Heart left ventricle (tissue), 16 donors: ENCODE measurements at regions not wholly inside any gene's neighbourhood (a gene's known extent, or its start where the extent isn't known, plus 50 kb on each side); places are given as distances from the start of the nearest gene placed in this dataset.

ENCODE experiments used
- ATAC-seq, 4 donors: fragments of 200-7000 bp; cut with Tn5 transposase; one replicate each; pipeline ENCODE4 v1.9.1; 2020 to 2022; ENCODE audit warnings: moderate library complexity in 4 of 4, mild to moderate bottlenecking in 3 of 4, moderate number of reproducible peaks in 1 of 4
- DNase-seq, 5 donors: peaks; one replicate each; pipeline ENCODE4 v3.0.0-alpha.2; 2020
- H3K27ac ChIP-seq, 12 donors: fragments of 200-600 bp; sonication (generic) in 4 of 12; one replicate each; pipeline versions ENCODE4 v1.5.0 to v1.8.0; 2016 to 2022; ENCODE audit warnings: mild to moderate bottlenecking in 2 of 12
- H3K27me3 ChIP-seq, 9 donors: fragments of 200-600 bp; sonication (generic) in 2 of 9; one replicate each; pipeline versions ENCODE4 v1.5.1 to v1.8.0; 2016 to 2022; ENCODE audit warnings: mild to moderate bottlenecking in 3 of 9
- H3K36me3 ChIP-seq, 9 donors: fragments of 200-600 bp; sonication (generic) in 2 of 9; one replicate each; pipeline versions ENCODE4 v1.5.0 to v1.8.0; 2018 to 2022; ENCODE audit warnings: mild to moderate bottlenecking in 2 of 9
- H3K4me1 ChIP-seq, 12 donors: fragments of 200-600 bp; sonication (generic) in 4 of 12; one replicate each; pipeline versions ENCODE4 v1.5.0 to v1.8.0; 2016 to 2022; ENCODE audit warnings: mild to moderate bottlenecking in 3 of 12
- H3K4me3 ChIP-seq, 12 donors: fragments of 200-600 bp; sonication (generic) in 4 of 12; one replicate each; pipeline versions ENCODE4 v1.5.0 to v1.8.0; 2017 to 2022; ENCODE audit warnings: mild to moderate bottlenecking in 9 of 12, moderate library complexity in 4 of 12
- H3K9me3 ChIP-seq, 12 donors: fragments of 200-600 bp; sonication (generic) in 4 of 12; one replicate each; pipeline versions ENCODE4 v1.5.0 to v1.8.0; 2016 to 2022; ENCODE audit warnings: mild to moderate bottlenecking in 1 of 12
- POLR2A ChIP-seq, 2 donors: fragments of 450-650 bp; IDR thresholded peaks; one replicate each; pipeline ENCODE4 v1.6.1; 2017; ENCODE audit warnings: antibody characterized with exemption in 2 of 2, mild to moderate bottlenecking in 2 of 2, moderate library complexity in 2 of 2
- WGBS, 4 donors: extraction: QIAGEN DNeasy Blood & Tissue Kit in 2 of 4; methylation state at CpG; one replicate each; pipeline versions ENCODE4 v1.1.5 to v1.1.7; 2013 to 2018; 5-methylcytosine and 5-hydroxymethylcytosine counted together
- intact Hi-C, 10 donors: fragments of 100-400 bp; cut with DNase I; formaldehyde crosslinking; loops; one replicate each; pipeline versions ENCODE4 v1.11.1 to v1.14.2; 2022
- TF ChIP-seq, protein P1 (sequence below), 12 donors: fragments of 200-600 bp; sonication (generic) in 4 of 12; IDR thresholded peaks; one replicate each; pipeline versions ENCODE4 v1.5.0 to v1.8.0; 2018 to 2022; ENCODE audit warnings: antibody characterized with exemption in 12 of 12, mild to moderate bottlenecking in 5 of 12
- donor health status: ischemic (EF 13 %, LVEDD 7.1; RV severe dilation, severe dysfunction).
- donor health status: healthy with polysubstance abuse.
- donor health status: DM: no; HTN: yes; CAD: no.
- donor health status: DM: no; HTN: no; CAD: no.
- donor health status: ischemic (EF 25% LVEDD 6.9; RV normal size, moderate dysfunction).
- donor health status: ischemic (EF 25% LVEDD 5.7; RV mildly dilated, moderate dysfunction).
- donor health status: healthy.
- donor health status: DM: yes; HTN: yes; CAD: no.
- donor health status: ischemic (EF 35%, LVEDD 5.7; RV mildly dilated, moderate dysfunction).
- donor health status: nonischemic (EF 11% LVEDD 7.7; RV severe dilation, severe dysfunction).
- donor health status: DM: yes; HTN: yes; CAD: no.
- donor health status: PGD.
- donor health status: ischemic (EF 29% LVEDD 5.4; RV normal size, mild dysfunction).
- donor health status: nonischemic (EF 23%, LVEDD 6.1; RV moderate dilation, normal function).

DNA sequence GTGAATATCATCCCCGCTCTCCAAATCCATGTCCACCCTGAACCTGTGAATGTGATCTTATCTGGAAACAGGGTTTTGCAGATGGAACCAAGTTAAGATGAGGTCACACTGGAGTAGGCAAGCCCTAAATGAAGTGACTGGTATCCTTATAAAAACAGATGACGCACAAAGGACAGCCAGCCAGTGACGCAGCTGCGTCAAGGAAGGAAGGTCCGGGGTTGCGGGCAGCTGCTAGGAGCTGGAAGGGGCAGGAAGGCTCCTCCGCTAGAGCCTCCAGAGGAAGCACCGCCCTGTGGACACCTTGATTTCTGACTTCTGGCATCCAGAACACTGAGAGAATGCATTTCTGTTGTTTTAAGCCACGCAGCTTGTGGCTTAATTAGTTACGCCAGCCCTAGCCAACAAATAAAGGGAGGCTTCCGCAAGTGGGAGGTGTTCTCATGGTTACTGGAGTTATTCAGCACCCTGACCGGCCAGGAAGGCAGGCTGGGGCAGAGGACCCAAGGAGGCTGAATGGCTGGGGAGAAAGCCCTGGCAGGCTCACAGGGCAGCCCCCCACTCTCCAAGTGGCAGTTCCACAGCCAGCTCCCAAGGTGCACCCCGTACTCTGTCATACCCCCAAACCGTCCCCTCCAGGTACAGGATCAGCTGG lies 127.6 kb upstream of the NCOR2 start:
- H3K27ac ChIP-seq: peak overlapping the region; percentile 11 to 89 (median 72)
- DNase-seq (peak in 4 of 5 donors; percentile 75 to 86 (median 82)), ATAC-seq (peak; percentile 65 to 89 (median 79))
- peaks cover 0 to 42% (median 24%) of the 10 kb centered on the region in 12 donors for H3K4me1 ChIP-seq
- H3K4me3 ChIP-seq: peak overlapping the region in 1 of 12 donors; percentile 17
- H3K36me3 ChIP-seq: no peaks in the 10 kb centered on the region
- TF ChIP-seq, protein P1, sequence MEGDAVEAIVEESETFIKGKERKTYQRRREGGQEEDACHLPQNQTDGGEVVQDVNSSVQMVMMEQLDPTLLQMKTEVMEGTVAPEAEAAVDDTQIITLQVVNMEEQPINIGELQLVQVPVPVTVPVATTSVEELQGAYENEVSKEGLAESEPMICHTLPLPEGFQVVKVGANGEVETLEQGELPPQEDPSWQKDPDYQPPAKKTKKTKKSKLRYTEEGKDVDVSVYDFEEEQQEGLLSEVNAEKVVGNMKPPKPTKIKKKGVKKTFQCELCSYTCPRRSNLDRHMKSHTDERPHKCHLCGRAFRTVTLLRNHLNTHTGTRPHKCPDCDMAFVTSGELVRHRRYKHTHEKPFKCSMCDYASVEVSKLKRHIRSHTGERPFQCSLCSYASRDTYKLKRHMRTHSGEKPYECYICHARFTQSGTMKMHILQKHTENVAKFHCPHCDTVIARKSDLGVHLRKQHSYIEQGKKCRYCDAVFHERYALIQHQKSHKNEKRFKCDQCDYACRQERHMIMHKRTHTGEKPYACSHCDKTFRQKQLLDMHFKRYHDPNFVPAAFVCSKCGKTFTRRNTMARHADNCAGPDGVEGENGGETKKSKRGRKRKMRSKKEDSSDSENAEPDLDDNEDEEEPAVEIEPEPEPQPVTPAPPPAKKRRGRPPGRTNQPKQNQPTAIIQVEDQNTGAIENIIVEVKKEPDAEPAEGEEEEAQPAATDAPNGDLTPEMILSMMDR (IDR thresholded peaks at IDR 0.05): peak in 4 of 12 donors; percentile 12 to 23 (median 12)
- TF ChIP-seq POLR2A (IDR thresholded peaks at IDR 0.05): no peak
- 34 to 64% (median 56%) methylated on average over 13 to 14 of the region's 14 CpGs for WGBS, 4 donors
- intact Hi-C loops: loop anchor here in 3 of 10 donors (5.0 to 10.0 kb wide), 3 partner anchors 52 to 310 kb away; no protein-coding TSS in a partner anchor
- H3K9me3 ChIP-seq: peaks cover 0 to 20% (median 12%) of the 10 kb centered on the region in 12 donors
- no peaks in the 10 kb centered on the region for H3K27me3 ChIP-seq

- H3K27me3 ChIP-seq: no peaks in the 10 kb centered on the region
- no peak overlapping the region for H3K4me3 ChIP-seq
- peaks cover 0 to 20% (median 12%) of the 10 kb centered on the region in 12 donors for H3K9me3 ChIP-seq
- ATAC-seq (peak in 1 of 4 donors; percentile 46), DNase-seq (peak in 1 of 5 donors; percentile 29)
- peaks cover 0 to 34% (median 24%) of the 10 kb centered on the region in 12 donors for H3K4me1 ChIP-seq
- H3K27ac ChIP-seq: peak overlapping the region in 11 of 12 donors; percentile 44 to 89 (median 74)
- WGBS, 4 donors: 42 to 52% (median 50%) methylated on average over 5 of the region's 5 CpGs
- no peaks in the 10 kb centered on the region for H3K36me3 ChIP-seq
- TF ChIP-seq, protein P1 (IDR thresholded peaks at IDR 0.05): no peak
- TF ChIP-seq POLR2A (IDR thresholded peaks at IDR 0.05): no peak
- intact Hi-C loops: loop anchor here in 1 of 10 donors (10.0 kb wide), 1 partner anchor 309 kb away; no protein-coding TSS in a partner anchor
Measured at GRCh38 chr12:124694250-124694649, 126.8 kb upstream of the NCOR2 start.

- no peak overlapping the region for H3K4me3 ChIP-seq
- H3K27me3 ChIP-seq: no peaks in the 10 kb centered on the region
- H3K27ac ChIP-seq: peak overlapping the region in 1 of 12 donors; percentile 74
- no peak for TF ChIP-seq POLR2A (IDR thresholded peaks at IDR 0.05)
- TF ChIP-seq, protein P1 (IDR thresholded peaks at IDR 0.05): no peak
- H3K4me1 ChIP-seq: peaks cover 2 to 42% (median 28%) of the 10 kb centered on the region in 12 donors
- WGBS, 4 donors: 78 to 91% (median 82%) methylated on average over 17 of the region's 17 CpGs
- ATAC-seq (no peak), DNase-seq (peak in 2 of 5 donors; percentile 8 to 9)
- intact Hi-C loops: loop anchor here in 1 of 10 donors (10.0 kb wide), 1 partner anchor 308 kb away; no protein-coding TSS in a partner anchor
- peaks cover 0 to 20% (median 12%) of the 10 kb centered on the region in 12 donors for H3K9me3 ChIP-seq
- H3K36me3 ChIP-seq: no peaks in the 10 kb centered on the region
Measured at GRCh38 chr12:124693111-124693723, 125.8 kb upstream of the NCOR2 start.

GRCh38 chr12:124692443-124692842 lies 125.0 kb upstream of the NCOR2 start:
- intact Hi-C loops: loop anchor here in 1 of 10 donors (10.0 kb wide), 1 partner anchor 308 kb away; no protein-coding TSS in a partner anchor
- peaks cover 2 to 48% (median 33%) of the 10 kb centered on the region in 12 donors for H3K4me1 ChIP-seq
- H3K27ac ChIP-seq: no peak overlapping the region
- no peak for DNase-seq
- H3K27me3 ChIP-seq: no peaks in the 10 kb centered on the region
- TF ChIP-seq, protein P1 (IDR thresholded peaks at IDR 0.05): no peak
- TF ChIP-seq POLR2A (IDR thresholded peaks at IDR 0.05): no peak
- no peaks in the 10 kb centered on the region for H3K36me3 ChIP-seq
- peaks cover 0 to 20% (median 12%) of the 10 kb centered on the region in 12 donors for H3K9me3 ChIP-seq
- no peak overlapping the region for H3K4me3 ChIP-seq
- no peak for ATAC-seq
